RWPE2 (cell line): ENCODE measurements at regions not wholly inside any gene's neighbourhood (a gene's known extent, or its start where the extent isn't known, plus 50 kb on each side); places are given as distances from the start of the nearest gene placed in this dataset.

Source experiments
- ATAC-seq: fragments of 200-7000 bp; cut with Tn5 transposase; 3 replicates; pipeline ENCODE4 v1.9.1; 2021; ENCODE audit warnings: low read depth
- DNase-seq: peaks from one replicate; pipeline ENCODE4 v3.0.0-alpha.2; 2020; ENCODE audit warnings: low spot score
- H3K27ac ChIP-seq: fragments of 450-650 bp; 2 replicates; pipeline ENCODE4 v1.5.1; 2017; ENCODE audit warnings: mild to moderate bottlenecking; ENCODE audit not compliant: poor library complexity, severe bottlenecking
- H3K27me3 ChIP-seq: fragments of 250-450 bp; sonication (Bioruptor Pico); 2 replicates; pipeline ENCODE4 v1.5.1; 2021; ENCODE audit warnings: mild to moderate bottlenecking, moderate library complexity; ENCODE audit not compliant: insufficient read depth, poor library complexity, severe bottlenecking
- H3K36me3 ChIP-seq: fragments of 250-450 bp; sonication (Bioruptor Pico); 2 replicates; pipeline ENCODE4 v1.5.1; 2020; ENCODE audit warnings: low read depth, mild to moderate bottlenecking, moderate library complexity
- H3K4me1 ChIP-seq: fragments of 250-450 bp; sonication (Bioruptor Pico); 2 replicates; pipeline ENCODE4 v1.5.1; 2021; ENCODE audit warnings: mild to moderate bottlenecking, moderate library complexity; ENCODE audit not compliant: insufficient read depth, poor library complexity, severe bottlenecking
- H3K4me3 ChIP-seq: fragments of 250-450 bp; sonication (Bioruptor Pico); 2 replicates; pipeline ENCODE4 v1.5.1; 2021; ENCODE audit warnings: mild to moderate bottlenecking, moderate library complexity; ENCODE audit not compliant: severe bottlenecking
- H3K9me3 ChIP-seq: fragments of 250-450 bp; sonication (Bioruptor Pico); 2 replicates; pipeline ENCODE4 v1.5.1; 2021; ENCODE audit warnings: mild to moderate bottlenecking, moderate library complexity; ENCODE audit not compliant: severe bottlenecking
- TF ChIP-seq, protein P1 (sequence below): fragments of 450-650 bp; IDR thresholded peaks from one replicate; pipeline ENCODE4 v1.5.1; 2017; ENCODE audit warnings: mild to moderate bottlenecking, moderate library complexity; ENCODE audit not compliant: poor library complexity, severe bottlenecking

DNA sequence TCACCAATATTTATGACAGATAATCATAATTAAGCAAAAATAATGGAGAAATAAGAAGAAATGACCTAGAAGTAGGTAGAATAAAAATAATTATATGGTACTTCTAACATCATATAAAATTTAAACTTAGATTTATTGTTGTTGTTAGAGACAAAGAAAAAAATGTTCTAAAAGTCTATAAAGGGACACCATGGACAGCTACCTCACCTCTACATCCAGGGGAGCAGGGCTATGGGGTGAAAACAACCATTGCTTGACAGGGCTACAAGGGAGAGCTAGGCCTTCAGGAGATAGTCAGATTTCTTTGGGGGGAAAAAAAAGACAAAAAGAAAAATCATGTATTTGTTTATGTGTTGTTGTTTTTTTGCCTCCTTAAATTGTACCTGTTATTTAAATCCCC, 841.9 kb downstream of the VGLL3 start:
- Histone ChIP-seq H3K4me3 (no peak overlapping the region), H3K27ac (no peak overlapping the region), H3K9me3 (no peaks in the 10 kb centered on the region), H3K4me1 (no peaks in the 10 kb centered on the region), H3K27me3 (no peaks in the 10 kb centered on the region), H3K36me3 (no peaks in the 10 kb centered on the region)
- ATAC-seq, result no peak
- no peak for DNase-seq
- TF ChIP-seq, protein P1, sequence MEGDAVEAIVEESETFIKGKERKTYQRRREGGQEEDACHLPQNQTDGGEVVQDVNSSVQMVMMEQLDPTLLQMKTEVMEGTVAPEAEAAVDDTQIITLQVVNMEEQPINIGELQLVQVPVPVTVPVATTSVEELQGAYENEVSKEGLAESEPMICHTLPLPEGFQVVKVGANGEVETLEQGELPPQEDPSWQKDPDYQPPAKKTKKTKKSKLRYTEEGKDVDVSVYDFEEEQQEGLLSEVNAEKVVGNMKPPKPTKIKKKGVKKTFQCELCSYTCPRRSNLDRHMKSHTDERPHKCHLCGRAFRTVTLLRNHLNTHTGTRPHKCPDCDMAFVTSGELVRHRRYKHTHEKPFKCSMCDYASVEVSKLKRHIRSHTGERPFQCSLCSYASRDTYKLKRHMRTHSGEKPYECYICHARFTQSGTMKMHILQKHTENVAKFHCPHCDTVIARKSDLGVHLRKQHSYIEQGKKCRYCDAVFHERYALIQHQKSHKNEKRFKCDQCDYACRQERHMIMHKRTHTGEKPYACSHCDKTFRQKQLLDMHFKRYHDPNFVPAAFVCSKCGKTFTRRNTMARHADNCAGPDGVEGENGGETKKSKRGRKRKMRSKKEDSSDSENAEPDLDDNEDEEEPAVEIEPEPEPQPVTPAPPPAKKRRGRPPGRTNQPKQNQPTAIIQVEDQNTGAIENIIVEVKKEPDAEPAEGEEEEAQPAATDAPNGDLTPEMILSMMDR, result no peak

DNA sequence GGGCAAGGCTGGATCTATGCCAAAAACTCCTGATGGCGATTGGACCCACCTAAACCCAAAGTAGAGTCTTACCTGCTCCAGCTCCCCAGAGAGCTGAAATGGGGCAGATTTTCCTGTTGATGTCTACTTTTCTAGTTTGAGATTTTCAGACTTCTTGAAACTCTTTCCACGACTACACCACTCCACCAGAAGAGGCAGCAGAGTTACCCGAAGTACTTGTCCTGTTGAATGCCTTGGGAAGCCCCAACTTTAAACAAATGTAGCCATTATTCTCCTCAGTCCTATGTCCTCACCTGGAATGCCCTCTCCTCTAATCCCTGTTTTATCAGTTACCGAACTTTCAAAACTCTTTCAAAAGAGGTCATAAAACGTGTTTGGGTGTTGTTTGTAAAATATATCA, 843.8 kb downstream of the VGLL3 start:
- no peaks in the 10 kb centered on the region for H3K36me3 ChIP-seq
- TF ChIP-seq, protein P1, result peak; percentile 21
- H3K9me3 ChIP-seq, result no peaks in the 10 kb centered on the region
- H3K4me1 ChIP-seq, result no peaks in the 10 kb centered on the region
- H3K4me3 ChIP-seq, result no peak overlapping the region
- no peak overlapping the region for H3K27ac ChIP-seq
- DNase-seq (no peak), ATAC-seq (no peak)
- H3K27me3 ChIP-seq, result no peaks in the 10 kb centered on the region

DNA sequence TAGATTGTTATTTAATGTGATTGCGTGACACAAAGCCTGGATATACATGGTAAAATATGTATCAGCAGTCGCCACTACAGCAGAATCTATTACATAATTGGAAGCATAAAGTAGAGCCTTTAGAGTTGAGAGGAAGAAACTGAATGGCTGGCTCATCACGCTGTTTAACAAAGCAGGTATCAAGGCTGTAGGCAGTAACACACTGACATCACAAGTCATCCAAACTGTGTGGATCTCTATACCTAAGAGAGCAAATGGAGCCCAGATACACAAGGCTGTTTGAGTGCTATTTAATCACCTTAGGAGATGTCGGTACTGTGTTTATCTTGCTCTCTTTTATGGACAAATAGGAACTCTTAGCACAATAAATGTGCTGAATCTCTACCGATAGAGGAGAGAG, 864.4 kb downstream of the VGLL3 start:
- TF ChIP-seq, protein P1, result no peak
- Histone ChIP-seq H3K9me3 (no peaks in the 10 kb centered on the region), H3K36me3 (no peaks in the 10 kb centered on the region), H3K4me3 (no peak overlapping the region), H3K4me1 (no peaks in the 10 kb centered on the region), H3K27ac (no peak overlapping the region), H3K27me3 (no peaks in the 10 kb centered on the region)
- no peak for ATAC-seq
- DNase-seq, result no peak
